GM12801 (cell line): ENCODE measurements at regions not wholly inside any gene's neighbourhood (a gene's known extent, or its start where the extent isn't known, plus 50 kb on each side); places are given as distances from the start of the nearest gene placed in this dataset.

Experiments used
- CTCF ChIP-seq: IDR thresholded peaks from one replicate; pipeline ENCODE4 v1.5.1; 2011; ENCODE audit warnings: control low read depth; ENCODE audit not compliant: insufficient read length; ENCODE audit errors: extremely low read depth

GRCh38 chr4:82255657-82256056 lies 118.1 kb downstream of the HNRNPD start:
- no peak for TF ChIP-seq CTCF

GRCh38 chr4:82248903-82249632 lies 124.7 kb downstream of the HNRNPD start:
- TF ChIP-seq CTCF = no peak

- no peak for TF ChIP-seq CTCF
These were observed 126.2 kb downstream of the HNRNPD start for GRCh38 chr4:82247629-82248028.

GRCh38 chr4:82247171-82247570 lies 126.6 kb downstream of the HNRNPD start:
- no peak for TF ChIP-seq CTCF

GRCh38 chr4:82241534-82241933 lies 132.3 kb downstream of the HNRNPD start:
- no peak for TF ChIP-seq CTCF

- TF ChIP-seq CTCF = no peak
These were observed 133.4 kb downstream of the HNRNPD start for GRCh38 chr4:82240410-82240809.

- TF ChIP-seq CTCF = no peak
These were observed 138.4 kb downstream of the HNRNPD start for GRCh38 chr4:82235346-82235745.
